ENCODE measurements at regions not wholly inside any gene's neighbourhood (a gene's known extent, or its start where the extent isn't known, plus 50 kb on each side); places are given as distances from the start of the nearest gene placed in this dataset.

- TF ChIP-seq, protein P1, sequence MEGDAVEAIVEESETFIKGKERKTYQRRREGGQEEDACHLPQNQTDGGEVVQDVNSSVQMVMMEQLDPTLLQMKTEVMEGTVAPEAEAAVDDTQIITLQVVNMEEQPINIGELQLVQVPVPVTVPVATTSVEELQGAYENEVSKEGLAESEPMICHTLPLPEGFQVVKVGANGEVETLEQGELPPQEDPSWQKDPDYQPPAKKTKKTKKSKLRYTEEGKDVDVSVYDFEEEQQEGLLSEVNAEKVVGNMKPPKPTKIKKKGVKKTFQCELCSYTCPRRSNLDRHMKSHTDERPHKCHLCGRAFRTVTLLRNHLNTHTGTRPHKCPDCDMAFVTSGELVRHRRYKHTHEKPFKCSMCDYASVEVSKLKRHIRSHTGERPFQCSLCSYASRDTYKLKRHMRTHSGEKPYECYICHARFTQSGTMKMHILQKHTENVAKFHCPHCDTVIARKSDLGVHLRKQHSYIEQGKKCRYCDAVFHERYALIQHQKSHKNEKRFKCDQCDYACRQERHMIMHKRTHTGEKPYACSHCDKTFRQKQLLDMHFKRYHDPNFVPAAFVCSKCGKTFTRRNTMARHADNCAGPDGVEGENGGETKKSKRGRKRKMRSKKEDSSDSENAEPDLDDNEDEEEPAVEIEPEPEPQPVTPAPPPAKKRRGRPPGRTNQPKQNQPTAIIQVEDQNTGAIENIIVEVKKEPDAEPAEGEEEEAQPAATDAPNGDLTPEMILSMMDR (IDR thresholded peaks at IDR 0.05): no peak
- TF ChIP-seq POLR2AphosphoS5 (IDR thresholded peaks at IDR 0.05): no peak
Observed at GRCh38 chr2:12558519-12558918, 158.2 kb upstream of the TRIB2 start.
